Neural cell (in vitro differentiated cells): ENCODE measurements at regions not wholly inside any gene's neighbourhood (a gene's known extent, or its start where the extent isn't known, plus 50 kb on each side); places are given as distances from the start of the nearest gene placed in this dataset.

Experiments
- H2AFZ ChIP-seq: fragments of 200-600, 300-800 bp; sonication (generic), shearing (Covaris generic); 2 replicates; pipeline ENCODE4 v1.6.0; 2014; ENCODE audit warnings: low read depth, mild to moderate bottlenecking, antibody characterized with exemption, low read length, moderate library complexity
- H3F3A ChIP-seq: fragments of 200-600 bp; shearing (Covaris generic); 2 replicates; pipeline ENCODE4 v1.6.1; 2016; ENCODE audit warnings: mild to moderate bottlenecking, moderate library complexity, mixed read lengths, antibody characterized with exemption, low read length; ENCODE audit not compliant: insufficient read depth, poor library complexity, severe bottlenecking
- H3K27ac ChIP-seq: fragments of 200-600, 300-800 bp; sonication (generic), shearing (Covaris generic); 2 replicates; pipeline ENCODE4 v1.5.1; 2014; ENCODE audit warnings: mild to moderate bottlenecking, low read length, moderate library complexity
- H3K27me3 ChIP-seq: fragments of 300-800, 200-600 bp; sonication (generic), shearing (Covaris generic); 2 replicates; pipeline ENCODE4 v1.6.0; 2014; ENCODE audit warnings: mild to moderate bottlenecking, low read depth, low read length, moderate library complexity; ENCODE audit not compliant: insufficient read depth
- H3K36me3 ChIP-seq: fragments of 300-800, 200-600 bp; sonication (generic), shearing (Covaris generic); 2 replicates; pipeline ENCODE4 v1.5.1; 2014; ENCODE audit warnings: mild to moderate bottlenecking, antibody characterized with exemption, low read length, moderate library complexity; ENCODE audit not compliant: insufficient read depth
- H3K4me2 ChIP-seq: fragments of 300-800, 200-600 bp; sonication (generic), shearing (Covaris generic); 2 replicates; pipeline ENCODE4 v1.6.0; 2014; ENCODE audit warnings: mild to moderate bottlenecking, low read length
- H3K4me3 ChIP-seq: fragments of 300-800, 200-600 bp; sonication (generic), shearing (Covaris generic); 2 replicates; pipeline ENCODE4 v1.5.1; 2014; ENCODE audit warnings: mild to moderate bottlenecking, low read length, moderate library complexity
- H3K79me2 ChIP-seq: fragments of 200-600 bp; shearing (Covaris generic); replicated peaks from 2 replicates; pipeline ENCODE4 v1.6.0; 2014; ENCODE audit warnings: mild to moderate bottlenecking, low read length, moderate library complexity; ENCODE audit not compliant: insufficient read depth
- H3K9ac ChIP-seq: fragments of 300-800, 200-600 bp; sonication (generic), shearing (Covaris generic); 2 replicates; pipeline ENCODE4 v1.6.1; 2016; ENCODE audit warnings: mild to moderate bottlenecking, low read length, mixed read lengths
- H3K9me2 ChIP-seq: fragments of 200-600 bp; shearing (Covaris generic); 2 replicates; pipeline ENCODE4 v1.6.1; 2016; ENCODE audit warnings: mild to moderate bottlenecking, low read length, mixed read lengths; ENCODE audit not compliant: insufficient read depth
- H3K9me3 ChIP-seq: fragments of 200-600, 300-800 bp; sonication (generic), shearing (Covaris generic); 2 replicates; pipeline ENCODE4 v1.6.1; 2016; ENCODE audit warnings: mild to moderate bottlenecking, mixed run types, low read length, moderate library complexity, mixed read lengths
- H4K20me1 ChIP-seq: fragments of 200-600 bp; shearing (Covaris generic); 2 replicates; pipeline ENCODE4 v1.6.1; 2016; ENCODE audit warnings: mild to moderate bottlenecking, mixed run types; ENCODE audit not compliant: insufficient read depth
- CTCF ChIP-seq: fragments of 450-650 bp; IDR thresholded peaks from 2 replicates; pipeline ENCODE4 v1.5.1; 2014; ENCODE audit warnings: antibody characterized with exemption, mild to moderate bottlenecking, moderate library complexity; ENCODE audit not compliant: poor library complexity, severe bottlenecking
- EP300 ChIP-seq: fragments of 450-650 bp; conservative IDR thresholded peaks from 2 replicates; pipeline ENCODE4 v1.6.1; 2014; ENCODE audit warnings: antibody characterized with exemption, mild to moderate bottlenecking, moderate library complexity; ENCODE audit not compliant: poor library complexity, severe bottlenecking
- EZH2 ChIP-seq: fragments of 200-600, 300-800 bp; shearing (Covaris generic), sonication (generic); IDR thresholded peaks from 2 replicates; pipeline ENCODE4 v1.6.1; 2014; ENCODE audit warnings: antibody characterized with exemption, low read length, borderline replicate concordance, mild to moderate bottlenecking; ENCODE audit not compliant: insufficient read depth, poor library complexity, severe bottlenecking
- MXI1 ChIP-seq: fragments of 450-650 bp; conservative IDR thresholded peaks from 2 replicates; pipeline ENCODE4 v1.6.1; 2014; ENCODE audit warnings: antibody characterized with exemption, mild to moderate bottlenecking; ENCODE audit not compliant: poor library complexity, severe bottlenecking
- POLR2AphosphoS5 ChIP-seq: IDR thresholded peaks from 2 replicates; pipeline ENCODE4 v1.6.1; 2012
- RAD21 ChIP-seq: fragments of 450-650 bp; conservative IDR thresholded peaks from 2 replicates; pipeline ENCODE4 v1.6.1; 2014; ENCODE audit warnings: antibody characterized with exemption, mild to moderate bottlenecking, moderate library complexity
- REST ChIP-seq: IDR thresholded peaks from 2 replicates; pipeline ENCODE4 v1.6.1; 2012; ENCODE audit warnings: borderline replicate concordance
- SMC3 ChIP-seq: fragments of 450-650 bp; conservative IDR thresholded peaks from 2 replicates; pipeline ENCODE4 v1.6.1; 2014; ENCODE audit warnings: antibody characterized with exemption, mild to moderate bottlenecking, moderate library complexity; ENCODE audit not compliant: poor library complexity
- TAF1 ChIP-seq: IDR thresholded peaks from 2 replicates; pipeline ENCODE4 v1.6.1; 2012; ENCODE audit warnings: low read depth

GRCh38 chr10:44804661-44805060, 106.5 kb upstream of the TMEM72 start:
- no peaks in the 10 kb centered on the region for H3K36me3 ChIP-seq
- H3K9me2 ChIP-seq, result no peaks in the 10 kb centered on the region
- no peak overlapping the region for H3K4me3 ChIP-seq
- H3K9ac ChIP-seq, result no peak overlapping the region
- no peaks in the 10 kb centered on the region for H4K20me1 ChIP-seq
- no peaks in the 10 kb centered on the region for H3K27me3 ChIP-seq
- TF ChIP-seq EZH2, result no peak
- TF ChIP-seq RAD21, result no peak
- no peak for TF ChIP-seq MXI1
- no peak for TF ChIP-seq REST
- no peak for TF ChIP-seq POLR2AphosphoS5
- no peak for TF ChIP-seq TAF1
- TF ChIP-seq SMC3, result no peak
- no peak for TF ChIP-seq EP300
- TF ChIP-seq CTCF, result no peak
- H2AFZ ChIP-seq, result no peak overlapping the region
- H3K9me3 ChIP-seq, result no peaks in the 10 kb centered on the region
- no peak overlapping the region for H3K27ac ChIP-seq
- no peaks in the 10 kb centered on the region for H3F3A ChIP-seq
- no peak overlapping the region for H3K4me2 ChIP-seq
- no peaks in the 10 kb centered on the region for H3K79me2 ChIP-seq

GRCh38 chr10:44805466-44806210, 105.5 kb upstream of the TMEM72 start:
- Histone ChIP-seq H3K9ac (no peak overlapping the region), H3K79me2 (no peaks in the 10 kb centered on the region), H4K20me1 (no peaks in the 10 kb centered on the region), H3K4me3 (no peak overlapping the region), H3F3A (no peaks in the 10 kb centered on the region), H3K4me2 (no peak overlapping the region), H3K9me3 (no peaks in the 10 kb centered on the region), H3K36me3 (no peaks in the 10 kb centered on the region), H3K27ac (no peak overlapping the region), H3K9me2 (no peaks in the 10 kb centered on the region), H2AFZ (no peak overlapping the region), H3K27me3 (no peaks in the 10 kb centered on the region)
- TF ChIP-seq RAD21, result no peak
- TF ChIP-seq EZH2, result no peak
- no peak for TF ChIP-seq EP300
- no peak for TF ChIP-seq CTCF
- no peak for TF ChIP-seq TAF1
- no peak for TF ChIP-seq MXI1
- no peak for TF ChIP-seq POLR2AphosphoS5
- no peak for TF ChIP-seq SMC3
